Epidermal melanocyte (primary cell): ENCODE measurements at regions not wholly inside any gene's neighbourhood (a gene's known extent, or its start where the extent isn't known, plus 50 kb on each side); places are given as distances from the start of the nearest gene placed in this dataset.
"Not testable (repeated sequence)": the region's sequence is repeated elsewhere in the genome, so short reads cannot be mapped to it uniquely, and the experiment has no call there.

Experiments used
- DNase-seq: peaks from one replicate; pipeline ENCODE4 v3.0.0; 2011; ENCODE audit warnings: low spot score; ENCODE audit not compliant: insufficient read length

DNA sequence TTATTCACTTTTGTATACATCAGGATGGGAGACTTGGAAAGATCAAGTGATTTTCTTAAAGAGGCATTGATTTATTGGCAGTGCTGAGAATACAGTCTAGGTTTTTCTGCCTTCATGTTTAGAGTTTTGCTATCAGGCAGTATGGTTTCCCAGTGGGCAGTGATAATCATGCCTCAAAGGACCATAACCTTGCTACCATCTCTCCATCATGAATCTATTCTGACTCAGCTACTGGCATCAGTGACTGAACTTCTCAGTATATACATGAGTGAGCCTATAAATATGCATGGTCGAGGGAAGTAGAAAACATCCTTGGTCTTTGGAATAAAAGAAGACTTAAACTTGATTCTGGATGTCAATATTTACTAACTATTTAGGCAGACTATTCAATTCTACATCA is 562.0 kb upstream of the AADAT start:
- no peak for DNase-seq

DNA sequence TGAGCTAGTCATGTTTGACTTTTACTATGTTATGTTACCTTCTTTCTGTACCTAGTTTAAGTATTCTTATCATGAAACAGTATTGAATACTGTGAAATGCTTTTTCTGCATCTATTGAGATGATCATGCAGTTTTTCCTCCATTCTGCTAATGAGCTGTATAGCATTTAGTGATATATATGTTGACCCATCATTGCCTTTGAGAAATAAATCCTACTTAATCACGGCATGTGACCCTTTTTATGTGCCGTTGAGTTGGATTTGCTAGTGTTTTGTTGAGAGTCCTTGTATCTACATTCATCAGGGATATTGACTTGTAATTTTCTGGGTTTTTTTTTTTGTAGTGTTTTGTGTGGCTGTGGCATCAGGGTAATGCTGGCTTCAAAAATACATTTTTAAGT is 537.7 kb upstream of the AADAT start:
- DNase-seq: no peak

GRCh38 chr4:170623899-170624298 is 534.1 kb upstream of the AADAT start:
- no peak for DNase-seq

- DNase-seq: no peak
These were observed 520.7 kb upstream of the AADAT start for GRCh38 chr4:170610434-170610833.

GRCh38 chr4:170599894-170600293 is 510.1 kb upstream of the AADAT start:
- DNase-seq: no peak

DNA sequence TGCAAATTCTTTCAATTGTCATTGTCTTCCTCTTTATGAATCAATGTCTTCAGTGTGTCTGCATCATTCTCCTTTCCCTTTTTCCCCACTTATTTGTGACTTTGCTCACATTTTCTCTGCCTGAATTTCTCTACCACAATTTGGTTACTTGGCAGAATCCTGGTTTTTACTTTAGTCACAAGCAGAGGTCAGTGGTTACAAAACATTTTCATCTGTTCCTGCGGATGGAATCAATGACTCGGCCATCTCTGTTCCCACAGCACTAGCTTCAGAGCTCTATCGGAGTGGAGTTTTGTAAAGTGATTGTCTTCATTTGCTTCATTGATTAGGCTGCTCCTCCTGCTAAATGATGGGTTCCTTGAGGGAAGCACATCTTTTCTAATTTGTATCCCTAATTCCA is 501.3 kb upstream of the AADAT start:
- no peak for DNase-seq

DNA sequence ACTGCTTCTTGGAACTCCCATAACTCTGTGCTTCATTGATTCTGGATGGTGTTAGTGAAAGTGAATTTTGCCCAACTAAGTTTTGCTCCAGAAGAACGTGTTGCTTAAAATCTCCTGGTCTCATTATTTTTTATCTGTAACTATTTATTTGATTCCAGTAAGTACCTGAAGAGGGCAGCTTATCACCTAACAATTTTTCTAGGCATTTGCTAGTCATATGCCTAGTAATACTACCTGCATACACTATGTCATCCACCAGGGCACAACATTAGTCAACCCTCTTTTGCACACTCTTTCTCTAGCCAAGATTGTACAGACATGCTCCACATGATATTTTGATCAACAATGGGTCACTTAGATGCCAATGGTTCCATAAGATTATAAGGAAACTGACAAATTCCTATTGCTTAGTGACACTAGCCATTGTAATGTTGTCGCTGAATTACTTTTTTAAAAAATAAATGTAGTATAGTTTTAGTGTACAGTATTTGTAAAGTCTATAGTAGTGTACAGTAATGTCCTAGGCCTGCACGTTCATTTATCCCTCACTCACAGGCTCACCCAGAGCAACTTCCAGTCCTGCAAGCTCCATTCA is 499.9 kb upstream of the AADAT start:
- DNase-seq: no peak

DNA sequence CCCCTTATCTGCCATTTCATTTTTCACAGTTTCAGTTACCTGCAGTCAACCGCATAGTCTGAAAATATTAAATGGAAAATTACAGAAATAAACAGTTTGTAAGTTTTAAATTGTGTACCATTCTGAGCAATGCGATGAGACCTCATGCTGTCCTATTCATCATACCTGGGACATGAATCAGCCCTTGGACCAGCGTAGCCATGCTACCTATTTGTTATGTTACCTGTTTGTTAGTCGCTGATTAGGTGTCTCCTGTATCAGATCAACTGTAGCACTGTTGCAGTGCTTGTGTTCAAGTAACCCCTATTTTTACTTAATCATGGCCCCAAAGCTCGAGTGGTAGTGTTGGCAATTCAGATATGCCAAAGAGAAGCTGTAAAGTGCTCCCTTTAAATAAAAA is 492.2 kb upstream of the AADAT start:
- no peak for DNase-seq

- no peak for DNase-seq
These were observed 491.6 kb upstream of the AADAT start for GRCh38 chr4:170581322-170581721.

DNA sequence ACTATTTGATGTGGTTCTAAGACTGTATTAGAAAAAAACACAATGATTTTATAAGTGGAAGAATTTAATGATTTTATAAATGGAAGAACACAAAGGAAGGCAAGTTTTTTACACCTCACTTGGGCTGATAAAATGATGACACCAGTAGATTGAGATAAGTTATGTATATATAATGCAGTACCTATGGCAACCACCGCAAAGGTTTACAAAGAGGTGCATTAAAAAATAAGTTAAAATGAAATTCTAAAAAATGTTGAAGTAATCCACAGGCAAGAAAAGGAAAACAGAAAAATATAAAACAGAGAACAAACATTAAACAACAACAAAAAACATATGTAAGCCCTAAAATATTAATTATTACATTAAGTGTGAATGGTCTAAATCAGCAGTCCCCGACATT is 490.9 kb upstream of the AADAT start:
- no peak for DNase-seq

GRCh38 chr4:170538821-170539473 is 449.2 kb upstream of the AADAT start:
- DNase-seq: no peak

DNA sequence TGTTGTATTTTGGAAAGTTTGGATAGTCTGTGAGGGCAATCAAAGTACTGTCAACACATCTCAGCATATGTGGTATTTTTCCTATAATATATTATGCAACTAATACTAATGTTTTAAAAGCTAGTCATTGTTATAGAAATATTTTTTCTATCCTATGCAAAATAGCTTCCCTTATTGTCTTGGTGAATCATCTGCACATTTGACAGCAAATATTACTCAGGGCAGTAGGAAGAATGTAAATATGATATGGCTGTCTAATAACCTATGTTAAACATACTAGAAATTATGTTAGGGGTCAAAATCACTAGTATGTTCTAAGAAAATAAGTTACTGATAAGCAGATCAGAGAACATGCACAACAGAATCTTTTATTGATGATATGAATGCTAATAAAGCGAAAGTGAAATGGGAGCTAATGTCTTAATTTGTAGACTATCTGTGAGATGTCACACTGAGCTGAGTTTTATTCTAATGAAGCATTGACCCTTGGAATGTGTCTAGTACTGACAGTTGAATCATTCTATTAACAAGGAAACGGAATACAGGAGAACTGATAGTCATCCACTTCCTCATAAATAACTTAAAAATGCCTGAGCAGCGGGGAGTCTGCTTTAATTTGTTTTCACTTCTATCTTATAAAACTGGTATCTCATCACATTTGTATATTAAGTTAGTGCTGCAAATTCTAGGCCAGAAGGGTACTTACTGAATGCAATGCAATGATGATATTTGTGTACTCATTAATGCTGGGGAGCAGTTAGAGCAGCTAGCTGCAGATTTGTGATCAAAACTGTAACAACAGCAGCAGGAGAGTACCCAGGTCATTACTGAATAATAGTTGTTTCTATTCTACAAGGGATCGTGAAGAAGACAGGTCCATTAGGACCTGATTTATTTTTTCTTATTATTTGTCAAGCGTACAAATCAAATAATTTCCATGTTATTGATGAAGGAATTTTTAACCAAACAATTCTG is 440.3 kb upstream of the AADAT start:
- DNase-seq: no peak

GRCh38 chr4:170526471-170526870 is 436.7 kb upstream of the AADAT start:
- no peak for DNase-seq

DNA sequence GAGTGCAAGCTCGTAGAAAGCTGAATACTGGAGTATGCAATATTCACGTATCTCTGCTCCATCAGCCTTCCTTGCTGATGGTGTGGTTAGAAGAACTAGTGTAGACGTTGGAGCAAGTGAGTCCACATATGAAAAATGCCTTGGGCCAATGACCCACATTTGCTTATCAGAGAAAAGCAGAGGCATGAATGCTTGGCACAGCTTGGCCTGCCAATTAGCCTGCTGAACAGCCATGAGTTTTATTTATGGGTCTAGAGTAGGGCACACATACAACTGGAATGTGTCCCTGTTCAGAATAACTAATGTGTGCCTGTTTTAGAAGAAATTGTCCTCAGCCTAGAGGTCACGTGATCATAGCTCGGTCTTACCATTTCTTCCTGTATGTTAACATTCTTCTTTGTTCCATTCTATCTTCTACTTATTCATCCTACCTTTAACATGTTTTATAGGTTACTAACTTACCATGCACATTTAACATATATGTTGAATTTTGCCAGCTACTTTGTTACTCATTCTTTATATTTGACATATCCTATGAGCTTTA is 432.7 kb upstream of the AADAT start:
- DNase-seq: no peak

- DNase-seq: no peak
These were observed 407.9 kb upstream of the AADAT start for GRCh38 chr4:170497689-170498088.

DNA sequence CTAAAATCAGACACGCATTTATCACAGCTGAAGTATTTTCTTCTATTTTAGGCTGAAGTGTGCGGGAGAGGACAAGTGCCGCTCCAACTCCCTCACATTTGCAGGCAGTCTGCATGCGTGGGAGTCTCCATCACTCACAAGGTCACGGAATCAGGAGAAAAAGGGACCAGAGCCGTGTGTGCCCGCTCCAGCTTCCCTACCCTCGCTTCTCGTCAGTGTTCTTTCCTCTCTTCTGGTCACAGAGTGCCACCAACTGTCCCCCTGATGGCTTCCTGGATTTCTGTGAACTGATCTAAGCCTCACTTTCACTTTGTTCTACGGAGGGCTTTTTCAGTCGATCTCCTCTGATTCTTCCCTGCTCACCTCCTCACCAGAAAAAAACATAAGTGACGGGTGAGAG is 407.4 kb upstream of the AADAT start:
- DNase-seq: no peak

DNA sequence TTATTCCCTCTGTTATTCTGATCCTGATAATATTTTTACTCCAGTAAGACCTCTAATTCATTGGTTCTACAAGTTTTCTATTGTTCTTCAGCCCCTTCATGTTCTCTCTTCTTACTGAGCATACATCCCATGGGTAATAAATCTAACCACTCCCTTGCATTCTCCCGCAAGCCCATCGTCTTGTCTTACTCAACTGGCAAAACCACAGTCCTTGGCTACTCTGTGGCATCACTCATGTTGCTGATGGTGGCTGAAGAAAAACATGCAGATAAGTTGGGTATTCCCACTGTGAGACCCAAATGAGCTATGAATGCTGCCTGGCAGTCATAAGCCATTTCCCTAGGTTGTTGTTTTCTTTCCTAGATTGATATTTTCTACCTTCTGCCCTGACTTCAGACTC is 402.2 kb upstream of the AADAT start:
- DNase-seq: no peak

GRCh38 chr4:170476351-170476750 is 386.6 kb upstream of the AADAT start:
- no peak for DNase-seq

GRCh38 chr4:170465429-170465828 is 375.7 kb upstream of the AADAT start:
- no peak for DNase-seq

GRCh38 chr4:170464614-170465197 is 374.9 kb upstream of the AADAT start:
- no peak for DNase-seq

GRCh38 chr4:170446782-170447181 is 357.0 kb upstream of the AADAT start:
- no peak for DNase-seq

GRCh38 chr4:170441146-170441545 is 351.4 kb upstream of the AADAT start:
- DNase-seq: not testable (repeated sequence)
